Hepatocyte (in vitro differentiated cells): ENCODE measurements at regions not wholly inside any gene's neighbourhood (a gene's known extent, or its start where the extent isn't known, plus 50 kb on each side); places are given as distances from the start of the nearest gene placed in this dataset.

ENCODE experiments used
- CTCF ChIP-seq: fragments of 200-600 bp; sonication (generic); IDR thresholded peaks from 2 replicates; pipeline ENCODE4 v1.5.1; 2016; ENCODE audit warnings: antibody characterized with exemption, mild to moderate bottlenecking; ENCODE audit not compliant: poor library complexity
- EZH2 ChIP-seq: fragments of 200-600 bp; sonication (generic); IDR thresholded peaks from 2 replicates; pipeline ENCODE4 v1.6.1; 2016; ENCODE audit warnings: antibody characterized with exemption, mild to moderate bottlenecking, borderline replicate concordance
- EZH2phosphoT487 ChIP-seq: fragments of 200-600 bp; sonication (generic); IDR thresholded peaks from one replicate; pipeline ENCODE4 v1.6.1; 2018; ENCODE audit warnings: antibody characterized with exemption, mild to moderate bottlenecking, low read depth, moderate library complexity; ENCODE audit not compliant: unreplicated experiment, severe bottlenecking

GRCh38 chr4:23238848-23239247, 546.1 kb downstream of the GBA3 start:
- TF ChIP-seq CTCF = no peak
- no peak for TF ChIP-seq EZH2
- no peak for TF ChIP-seq EZH2phosphoT487
